ENCODE measurements at regions not wholly inside any gene's neighbourhood (a gene's known extent, or its start where the extent isn't known, plus 50 kb on each side); places are given as distances from the start of the nearest gene placed in this dataset.
A peak's percentile ranks its signal among the peaks of the same experiment; 100 is the strongest.

- H3K36me3 Mint-ChIP-seq (ENCODE audit: unreplicated experiment), result no peaks in the 10 kb centered on the region
- no peak for TF ChIP-seq CTCF (IDR thresholded peaks at IDR 0.05)
- no peak overlapping the region for H3K27ac Mint-ChIP-seq (ENCODE audit: unreplicated experiment)
- H3K27me3 Mint-ChIP-seq (ENCODE audit: unreplicated experiment), result no peaks in the 10 kb centered on the region
- peaks cover 19% of the 10 kb centered on the region for H3K4me1 Mint-ChIP-seq (ENCODE audit: unreplicated experiment)
- H3K4me3 Mint-ChIP-seq (ENCODE audit: unreplicated experiment), result no peak overlapping the region
- no peak for DNase-seq (ENCODE audit: extremely low spot score, unreplicated experiment)
- no peaks in the 10 kb centered on the region for H3K9me3 Mint-ChIP-seq (ENCODE audit: unreplicated experiment)
Measured at GRCh38 chr1:58931024-58931423, 147.2 kb upstream of the JUN start.

GRCh38 chr1:58931756-58932155 is 147.9 kb upstream of the JUN start:
- H3K4me3 Mint-ChIP-seq (ENCODE audit: unreplicated experiment), result no peak overlapping the region
- H3K4me1 Mint-ChIP-seq (ENCODE audit: unreplicated experiment), result peaks cover 19% of the 10 kb centered on the region
- no peaks in the 10 kb centered on the region for H3K27me3 Mint-ChIP-seq (ENCODE audit: unreplicated experiment)
- no peak overlapping the region for H3K27ac Mint-ChIP-seq (ENCODE audit: unreplicated experiment)
- no peak for DNase-seq (ENCODE audit: extremely low spot score, unreplicated experiment)
- TF ChIP-seq CTCF (IDR thresholded peaks at IDR 0.05), result no peak
- H3K36me3 Mint-ChIP-seq (ENCODE audit: unreplicated experiment), result no peaks in the 10 kb centered on the region
- no peaks in the 10 kb centered on the region for H3K9me3 Mint-ChIP-seq (ENCODE audit: unreplicated experiment)

GRCh38 chr1:58932859-58933598 is 149.2 kb upstream of the JUN start:
- Mint-ChIP-seq H3K27ac (ENCODE audit: unreplicated experiment) (peak overlapping the region; percentile 61), H3K4me3 (ENCODE audit: unreplicated experiment) (no peak overlapping the region)

GRCh38 chr1:58933599-58933926 is 149.7 kb upstream of the JUN start:
- Mint-ChIP-seq H3K36me3 (ENCODE audit: unreplicated experiment) (no peaks in the 10 kb centered on the region), H3K27ac (ENCODE audit: unreplicated experiment) (peak overlapping the region; percentile 61), H3K27me3 (ENCODE audit: unreplicated experiment) (no peaks in the 10 kb centered on the region), H3K4me1 (ENCODE audit: unreplicated experiment) (peaks cover 19% of the 10 kb centered on the region), H3K4me3 (ENCODE audit: unreplicated experiment) (no peak overlapping the region), H3K9me3 (ENCODE audit: unreplicated experiment) (no peaks in the 10 kb centered on the region)
- no peak for TF ChIP-seq CTCF (IDR thresholded peaks at IDR 0.05)
- no peak for DNase-seq (ENCODE audit: extremely low spot score, unreplicated experiment)

More at GRCh38 chr1:58932859-58933598, 149.2 kb upstream of the JUN start:
- no peaks in the 10 kb centered on the region for H3K27me3 Mint-ChIP-seq (ENCODE audit: unreplicated experiment)
- DNase-seq (ENCODE audit: extremely low spot score, unreplicated experiment), result no peak
- H3K4me1 Mint-ChIP-seq (ENCODE audit: unreplicated experiment), result peaks cover 19% of the 10 kb centered on the region
- TF ChIP-seq CTCF (IDR thresholded peaks at IDR 0.05), result no peak
- no peaks in the 10 kb centered on the region for H3K36me3 Mint-ChIP-seq (ENCODE audit: unreplicated experiment)
- no peaks in the 10 kb centered on the region for H3K9me3 Mint-ChIP-seq (ENCODE audit: unreplicated experiment)

- H3K9me3 Mint-ChIP-seq (ENCODE audit: unreplicated experiment), result no peaks in the 10 kb centered on the region
- DNase-seq (ENCODE audit: extremely low spot score, unreplicated experiment), result no peak
- H3K27me3 Mint-ChIP-seq (ENCODE audit: unreplicated experiment), result no peaks in the 10 kb centered on the region
- no peak overlapping the region for H3K4me3 Mint-ChIP-seq (ENCODE audit: unreplicated experiment)
- H3K27ac Mint-ChIP-seq (ENCODE audit: unreplicated experiment), result no peak overlapping the region
- peaks cover 18% of the 10 kb centered on the region for H3K4me1 Mint-ChIP-seq (ENCODE audit: unreplicated experiment)
- H3K36me3 Mint-ChIP-seq (ENCODE audit: unreplicated experiment), result no peaks in the 10 kb centered on the region
- no peak for TF ChIP-seq CTCF (IDR thresholded peaks at IDR 0.05)
Measured at GRCh38 chr1:58934706-58935105, 150.9 kb upstream of the JUN start.

All from osteocyte (in vitro differentiated cells).